ENCODE measurements at regions not wholly inside any gene's neighbourhood (a gene's known extent, or its start where the extent isn't known, plus 50 kb on each side); places are given as distances from the start of the nearest gene placed in this dataset.

DNA sequence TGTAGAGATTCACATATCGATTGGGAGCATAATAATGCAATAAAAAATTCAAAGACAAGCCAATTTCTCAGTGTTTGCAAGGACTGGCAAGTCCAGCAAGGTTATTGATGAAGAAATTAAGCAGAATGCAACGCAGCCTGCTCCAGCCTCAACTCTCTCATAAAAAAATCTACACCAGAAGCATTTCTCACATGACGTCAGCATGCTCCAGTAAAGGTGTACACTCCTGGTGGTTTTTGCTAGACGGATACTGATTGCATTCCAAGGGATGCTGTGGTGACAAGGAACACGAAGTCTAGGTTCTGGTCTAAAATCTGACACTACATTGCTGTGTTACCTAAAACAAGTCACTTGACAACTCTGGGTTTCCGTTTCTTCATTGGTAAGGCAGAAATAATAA lies 131.9 kb upstream of the PRNP start:
- FAIRE-seq (no peak), DNase-seq (ENCODE audit: low read depth, low spot score) (no peak), ATAC-seq (no peak)
- Histone ChIP-seq H4K20me1 (ENCODE audit: control insufficient read depth, insufficient read depth) (no peaks in the 10 kb centered on the region), H3K27ac (ENCODE audit: control insufficient read depth, insufficient read depth) (no peak overlapping the region), H3K4me3 (no peak overlapping the region), H3K36me3 (ENCODE audit: control insufficient read depth in 2 of 2, insufficient read depth in 2 of 2, low read length in 1 of 2) (no peaks in the 10 kb centered on the region), H3K27me3 (replicated peaks in 1 of 2; ENCODE audit: control insufficient read depth in 2 of 2, insufficient read depth in 2 of 2, low read length in 1 of 2) (no peaks in the 10 kb centered on the region), H3K9ac (ENCODE audit: control insufficient read depth, insufficient read depth, low read length) (no peak overlapping the region), H3K79me2 (ENCODE audit: control insufficient read depth, insufficient read depth, low read length) (no peaks in the 10 kb centered on the region), H3K4me2 (ENCODE audit: control insufficient read depth, insufficient read depth) (no peak overlapping the region), H3K9me3 (replicated peaks; ENCODE audit: control insufficient read depth, insufficient read depth, low read length) (no peaks in the 10 kb centered on the region), H3K4me1 (ENCODE audit: control insufficient read depth, insufficient read depth, low read length) (no peaks in the 10 kb centered on the region), H2AFZ (ENCODE audit: control insufficient read depth, low read depth, low read length) (no peak overlapping the region)
- in situ Hi-C loops (cut with MboI): no loop called here
- RAD21 ChIA-PET (ENCODE audit: unreplicated experiment): no interaction called here
- no TSS peak for BruUV-seq (replicated peaks)
- TF ChIP-seq, protein P1, sequence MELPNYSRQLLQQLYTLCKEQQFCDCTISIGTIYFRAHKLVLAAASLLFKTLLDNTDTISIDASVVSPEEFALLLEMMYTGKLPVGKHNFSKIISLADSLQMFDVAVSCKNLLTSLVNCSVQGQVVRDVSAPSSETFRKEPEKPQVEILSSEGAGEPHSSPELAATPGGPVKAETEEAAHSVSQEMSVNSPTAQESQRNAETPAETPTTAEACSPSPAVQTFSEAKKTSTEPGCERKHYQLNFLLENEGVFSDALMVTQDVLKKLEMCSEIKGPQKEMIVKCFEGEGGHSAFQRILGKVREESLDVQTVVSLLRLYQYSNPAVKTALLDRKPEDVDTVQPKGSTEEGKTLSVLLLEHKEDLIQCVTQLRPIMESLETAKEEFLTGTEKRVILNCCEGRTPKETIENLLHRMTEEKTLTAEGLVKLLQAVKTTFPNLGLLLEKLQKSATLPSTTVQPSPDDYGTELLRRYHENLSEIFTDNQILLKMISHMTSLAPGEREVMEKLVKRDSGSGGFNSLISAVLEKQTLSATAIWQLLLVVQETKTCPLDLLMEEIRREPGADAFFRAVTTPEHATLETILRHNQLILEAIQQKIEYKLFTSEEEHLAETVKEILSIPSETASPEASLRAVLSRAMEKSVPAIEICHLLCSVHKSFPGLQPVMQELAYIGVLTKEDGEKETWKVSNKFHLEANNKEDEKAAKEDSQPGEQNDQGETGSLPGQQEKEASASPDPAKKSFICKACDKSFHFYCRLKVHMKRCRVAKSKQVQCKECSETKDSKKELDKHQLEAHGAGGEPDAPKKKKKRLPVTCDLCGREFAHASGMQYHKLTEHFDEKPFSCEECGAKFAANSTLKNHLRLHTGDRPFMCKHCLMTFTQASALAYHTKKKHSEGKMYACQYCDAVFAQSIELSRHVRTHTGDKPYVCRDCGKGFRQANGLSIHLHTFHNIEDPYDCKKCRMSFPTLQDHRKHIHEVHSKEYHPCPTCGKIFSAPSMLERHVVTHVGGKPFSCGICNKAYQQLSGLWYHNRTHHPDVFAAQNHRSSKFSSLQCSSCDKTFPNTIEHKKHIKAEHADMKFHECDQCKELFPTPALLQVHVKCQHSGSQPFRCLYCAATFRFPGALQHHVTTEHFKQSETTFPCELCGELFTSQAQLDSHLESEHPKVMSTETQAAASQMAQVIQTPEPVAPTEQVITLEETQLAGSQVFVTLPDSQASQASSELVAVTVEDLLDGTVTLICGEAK (IDR thresholded peaks at IDR 0.05; ENCODE audit: borderline replicate concordance): no peak
- TF ChIP-seq BHLHE40 (IDR thresholded peaks at IDR 0.05; ENCODE audit: borderline replicate concordance in 1 of 2, low read depth in 2 of 2, low read length in 1 of 2) (no peak), NR2C1 (IDR thresholded peaks at IDR 0.05) (no peak), HDGF (IDR thresholded peaks at IDR 0.05) (no peak), NR2C2 (IDR thresholded peaks at IDR 0.05; ENCODE audit: borderline replicate concordance, control insufficient read depth, insufficient read length, low read depth) (no peak), HCFC1 (IDR thresholded peaks at IDR 0.05; ENCODE audit: low read length) (no peak), SRF (IDR thresholded peaks at IDR 0.05; ENCODE audit: low read depth in 2 of 2, low read length in 2 of 2) (no peak)
- TF ChIP-seq, protein P2, sequence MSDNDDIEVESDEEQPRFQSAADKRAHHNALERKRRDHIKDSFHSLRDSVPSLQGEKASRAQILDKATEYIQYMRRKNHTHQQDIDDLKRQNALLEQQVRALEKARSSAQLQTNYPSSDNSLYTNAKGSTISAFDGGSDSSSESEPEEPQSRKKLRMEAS (IDR thresholded peaks at IDR 0.05; ENCODE audit: low read depth, low read length): no peak
- CTCF ChIA-PET: no interaction called here
- SMC1A ChIA-PET (ENCODE audit: uncharacterized antibody, unreplicated experiment): no interaction called here
- intact Hi-C loops (cut with micrococcal nuclease; ENCODE audit: unreplicated experiment): no loop called here
- 12% methylated on average over 6 of the region's 6 CpGs for WGBS (ENCODE audit: insufficient coverage, insufficient replicate concordance, low lambda C conversion rate, missing lambda C conversion rate)
- POLR2A ChIA-PET: no interaction called here

All from GM12878 (cell line).